OCI-LY3 (cell line): ENCODE measurements at regions not wholly inside any gene's neighbourhood (a gene's known extent, or its start where the extent isn't known, plus 50 kb on each side); places are given as distances from the start of the nearest gene placed in this dataset.

ENCODE experiments used
- H2AFZ ChIP-seq: fragments of 200-600, 300-600 bp; shearing (Covaris generic); 2 replicates; pipeline ENCODE4 v1.6.0; 2014; ENCODE audit warnings: antibody characterized with exemption, low read depth, low read length
- H3K27ac ChIP-seq: fragments of 200-600, 300-600 bp; sonication (generic); 2 replicates; pipeline ENCODE4 v1.5.1; 2014; ENCODE audit warnings: mild to moderate bottlenecking, low read length, moderate library complexity, mixed read lengths
- H3K27me3 ChIP-seq: fragments of 200-600, 300-600 bp; sonication (generic); 2 replicates; pipeline ENCODE4 v1.6.1; 2014; ENCODE audit warnings: low read depth, low read length, mixed read lengths
- H3K36me3 ChIP-seq: fragments of 200-600, 300-600 bp; sonication (generic); replicated peaks from 2 replicates; pipeline ENCODE3; 2014; ENCODE audit warnings: low read depth, low read length, mixed read lengths
- H3K4me1 ChIP-seq: fragments of 300-600, 200-600 bp; sonication (generic); 2 replicates; pipeline ENCODE4 v1.6.1; 2014; ENCODE audit warnings: low read length, mixed read lengths
- H3K4me2 ChIP-seq: fragments of 200-600, 300-600 bp; sonication (generic); 2 replicates; pipeline ENCODE4 v1.6.1; 2014; ENCODE audit warnings: low read length, mixed read lengths
- H3K4me3 ChIP-seq: fragments of 300-600, 200-600 bp; sonication (generic); 2 replicates; pipeline ENCODE4 v1.5.1; 2014; ENCODE audit warnings: antibody characterized with exemption, mild to moderate bottlenecking, low read length, moderate library complexity
- H3K79me2 ChIP-seq: fragments of 300-600, 200-600 bp; shearing (Covaris generic); 2 replicates; pipeline ENCODE4 v1.6.1; 2014; ENCODE audit warnings: mild to moderate bottlenecking, low read length, mixed read lengths
- H3K9ac ChIP-seq: fragments of 300-600, 200-600 bp; shearing (Covaris generic); 2 replicates; pipeline ENCODE4 v1.6.0; 2014; ENCODE audit warnings: mild to moderate bottlenecking, low read length, moderate library complexity
- H3K9me3 ChIP-seq: fragments of 200-600, 300-600 bp; shearing (Covaris generic); 2 replicates; pipeline ENCODE4 v1.6.1; 2014; ENCODE audit warnings: low read length, mixed read lengths; ENCODE audit not compliant: insufficient read depth
- H4K20me1 ChIP-seq: fragments of 200-600, 300-600 bp; sonication (generic); 2 replicates; pipeline ENCODE4 v1.6.1; 2016; ENCODE audit warnings: low read length, mixed read lengths; ENCODE audit not compliant: insufficient read depth
- CTCF ChIP-seq: fragments of 200-600, 300-600 bp; sonication (generic); IDR thresholded peaks from 2 replicates; pipeline ENCODE4 v1.5.1; 2014; ENCODE audit warnings: antibody characterized with exemption, low read length, low read depth
- EZH2phosphoT487 ChIP-seq: fragments of 200-600 bp; shearing (Covaris generic); IDR thresholded peaks from 2 replicates; pipeline ENCODE4 v1.6.1; 2018; ENCODE audit warnings: antibody characterized with exemption, mixed run types, low read depth

- no peaks in the 10 kb centered on the region for H3K9me3 ChIP-seq
- no peak overlapping the region for H3K4me2 ChIP-seq
- H3K27me3 ChIP-seq = no peaks in the 10 kb centered on the region
- no peak overlapping the region for H2AFZ ChIP-seq
- H3K27ac ChIP-seq = no peak overlapping the region
- no peaks in the 10 kb centered on the region for H3K36me3 ChIP-seq
- no peak overlapping the region for H3K4me3 ChIP-seq
- no peak overlapping the region for H3K9ac ChIP-seq
- no peaks in the 10 kb centered on the region for H4K20me1 ChIP-seq
- H3K4me1 ChIP-seq = no peaks in the 10 kb centered on the region
- no peaks in the 10 kb centered on the region for H3K79me2 ChIP-seq
- TF ChIP-seq EZH2phosphoT487 (no peak), CTCF (no peak)
These were observed 235.7 kb upstream of the PRR16 start for GRCh38 chr5:120228262-120229031.

GRCh38 chr5:120229036-120229435 lies 235.1 kb upstream of the PRR16 start:
- Histone ChIP-seq H3K9ac (no peak overlapping the region), H3K4me2 (no peak overlapping the region), H3K27me3 (no peaks in the 10 kb centered on the region), H3K27ac (no peak overlapping the region), H4K20me1 (no peaks in the 10 kb centered on the region), H2AFZ (no peak overlapping the region), H3K4me1 (no peaks in the 10 kb centered on the region), H3K4me3 (no peak overlapping the region), H3K9me3 (no peaks in the 10 kb centered on the region), H3K36me3 (no peaks in the 10 kb centered on the region), H3K79me2 (no peaks in the 10 kb centered on the region)
- TF ChIP-seq EZH2phosphoT487 (no peak), CTCF (no peak)

- no peak overlapping the region for H3K4me2 ChIP-seq
- no peak overlapping the region for H3K4me3 ChIP-seq
- TF ChIP-seq CTCF = no peak
- TF ChIP-seq EZH2phosphoT487 = no peak
- H3K36me3 ChIP-seq = no peaks in the 10 kb centered on the region
- H3K27ac ChIP-seq = no peak overlapping the region
- no peaks in the 10 kb centered on the region for H3K4me1 ChIP-seq
- H3K9me3 ChIP-seq = no peaks in the 10 kb centered on the region
- H3K9ac ChIP-seq = no peak overlapping the region
- H3K27me3 ChIP-seq = no peaks in the 10 kb centered on the region
- H2AFZ ChIP-seq = no peak overlapping the region
- H3K79me2 ChIP-seq = no peaks in the 10 kb centered on the region
- no peaks in the 10 kb centered on the region for H4K20me1 ChIP-seq
These were observed 232.5 kb upstream of the PRR16 start for GRCh38 chr5:120231563-120231962.

GRCh38 chr5:120236360-120236759 lies 227.7 kb upstream of the PRR16 start:
- no peak overlapping the region for H3K27ac ChIP-seq
- H3K4me2 ChIP-seq = no peak overlapping the region
- H3K4me1 ChIP-seq = no peaks in the 10 kb centered on the region
- no peak overlapping the region for H3K9ac ChIP-seq
- no peak overlapping the region for H2AFZ ChIP-seq
- H3K79me2 ChIP-seq = no peaks in the 10 kb centered on the region
- H3K9me3 ChIP-seq = no peaks in the 10 kb centered on the region
- no peaks in the 10 kb centered on the region for H3K27me3 ChIP-seq
- no peaks in the 10 kb centered on the region for H3K36me3 ChIP-seq
- no peak for TF ChIP-seq CTCF
- TF ChIP-seq EZH2phosphoT487 = no peak
- H3K4me3 ChIP-seq = no peak overlapping the region
- no peaks in the 10 kb centered on the region for H4K20me1 ChIP-seq
